ENCODE measurements at regions not wholly inside any gene's neighbourhood (a gene's known extent, or its start where the extent isn't known, plus 50 kb on each side); places are given as distances from the start of the nearest gene placed in this dataset.

GRCh38 chr20:60447703-60448102 is 489.5 kb downstream of the CDH26 start:
- TF ChIP-seq, protein P1, sequence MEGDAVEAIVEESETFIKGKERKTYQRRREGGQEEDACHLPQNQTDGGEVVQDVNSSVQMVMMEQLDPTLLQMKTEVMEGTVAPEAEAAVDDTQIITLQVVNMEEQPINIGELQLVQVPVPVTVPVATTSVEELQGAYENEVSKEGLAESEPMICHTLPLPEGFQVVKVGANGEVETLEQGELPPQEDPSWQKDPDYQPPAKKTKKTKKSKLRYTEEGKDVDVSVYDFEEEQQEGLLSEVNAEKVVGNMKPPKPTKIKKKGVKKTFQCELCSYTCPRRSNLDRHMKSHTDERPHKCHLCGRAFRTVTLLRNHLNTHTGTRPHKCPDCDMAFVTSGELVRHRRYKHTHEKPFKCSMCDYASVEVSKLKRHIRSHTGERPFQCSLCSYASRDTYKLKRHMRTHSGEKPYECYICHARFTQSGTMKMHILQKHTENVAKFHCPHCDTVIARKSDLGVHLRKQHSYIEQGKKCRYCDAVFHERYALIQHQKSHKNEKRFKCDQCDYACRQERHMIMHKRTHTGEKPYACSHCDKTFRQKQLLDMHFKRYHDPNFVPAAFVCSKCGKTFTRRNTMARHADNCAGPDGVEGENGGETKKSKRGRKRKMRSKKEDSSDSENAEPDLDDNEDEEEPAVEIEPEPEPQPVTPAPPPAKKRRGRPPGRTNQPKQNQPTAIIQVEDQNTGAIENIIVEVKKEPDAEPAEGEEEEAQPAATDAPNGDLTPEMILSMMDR (IDR thresholded peaks at IDR 0.05) = no peak
- no peak for TF ChIP-seq POLR2A (IDR thresholded peaks at IDR 0.05)

Measured in lower leg skin (tissue), 3 donors.